NCI-H1436 (cell line): ENCODE measurements at regions not wholly inside any gene's neighbourhood (a gene's known extent, or its start where the extent isn't known, plus 50 kb on each side); places are given as distances from the start of the nearest gene placed in this dataset.
"Not testable (repeated sequence)": the region's sequence is repeated elsewhere in the genome, so short reads cannot be mapped to it uniquely, and the experiment has no call there.

ENCODE experiments used
- DNase-seq: peaks from one replicate; lab custom pipeline; 2025; lab: John Stamatoyannopoulos, UW

- no peak for DNase-seq
Observed at GRCh38 chr5:74461251-74461650, 179.3 kb downstream of the ENC1 start.

- DNase-seq: no peak
Observed at GRCh38 chr5:74460694-74461093, 179.8 kb downstream of the ENC1 start.

DNA sequence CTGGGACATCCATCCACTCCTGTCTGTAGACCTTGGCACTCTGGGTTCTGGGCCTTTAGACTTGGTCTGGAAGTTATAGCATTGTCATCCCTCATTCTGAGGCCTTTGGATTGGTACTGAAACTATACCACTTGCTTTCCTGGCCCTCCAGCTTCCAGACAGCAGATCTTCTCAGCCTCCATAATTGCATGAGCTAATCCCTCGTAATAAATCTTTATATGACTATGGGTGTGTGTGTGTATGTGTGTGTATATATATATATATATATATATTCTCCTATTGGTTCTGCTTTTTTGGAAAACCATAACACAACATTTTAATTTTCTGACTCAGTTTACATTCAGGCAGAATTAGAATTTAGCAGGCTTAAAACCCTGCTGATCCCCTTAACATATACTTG lies 180.5 kb downstream of the ENC1 start:
- DNase-seq: no peak

DNA sequence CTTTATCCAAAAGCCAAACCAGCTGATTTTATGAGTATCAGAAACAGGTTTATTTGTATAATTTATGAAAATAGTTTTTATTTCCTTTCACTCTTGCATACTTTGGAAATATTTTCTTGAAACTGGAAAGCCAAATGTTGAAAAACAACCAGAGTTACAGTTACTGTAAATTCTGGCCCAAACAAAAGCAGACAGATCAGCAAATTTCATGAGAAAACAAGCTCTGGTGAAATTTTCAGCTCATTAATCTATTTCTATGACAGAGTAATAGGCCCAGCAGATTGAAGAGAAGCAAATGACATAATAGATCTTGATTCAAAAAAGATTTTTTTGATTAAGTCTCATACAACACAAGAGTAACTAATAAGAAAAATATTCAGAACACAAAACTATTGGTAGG lies 182.7 kb downstream of the ENC1 start:
- DNase-seq: no peak

DNA sequence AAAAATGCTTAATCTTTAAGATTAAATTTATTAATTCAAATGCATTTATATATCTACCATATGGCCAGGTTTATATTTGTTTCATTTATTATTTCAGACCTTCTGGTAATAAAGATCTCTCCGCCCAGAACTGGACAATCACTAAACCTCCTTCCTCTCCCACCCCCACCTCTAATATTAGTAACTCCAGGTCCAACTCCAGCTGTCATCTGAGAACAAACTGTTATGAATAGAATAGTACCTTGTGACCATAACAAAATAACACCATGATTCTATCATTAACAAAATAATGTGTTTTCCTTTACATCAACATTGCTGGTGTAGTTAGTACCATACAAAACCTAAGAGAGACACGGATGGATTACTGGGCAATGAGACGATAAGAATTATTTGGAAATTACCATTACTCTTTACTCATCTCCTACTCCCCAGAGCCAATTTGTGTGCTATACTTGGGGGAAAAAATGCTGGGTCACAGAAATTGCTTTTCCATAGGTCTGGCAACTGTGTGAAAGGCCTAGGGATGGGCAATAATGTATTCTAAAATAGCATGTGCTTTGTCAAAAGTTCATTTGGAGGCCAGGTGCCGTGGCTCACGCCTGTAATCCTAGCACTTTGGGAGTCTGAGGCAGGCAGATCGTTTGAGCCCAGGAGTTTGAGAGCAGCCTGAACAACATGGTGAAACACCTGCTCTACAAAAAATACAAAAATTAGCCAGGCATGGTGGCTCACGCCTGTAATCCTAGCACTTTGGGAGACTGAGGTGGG lies 186.1 kb downstream of the ENC1 start:
- no peak for DNase-seq

DNA sequence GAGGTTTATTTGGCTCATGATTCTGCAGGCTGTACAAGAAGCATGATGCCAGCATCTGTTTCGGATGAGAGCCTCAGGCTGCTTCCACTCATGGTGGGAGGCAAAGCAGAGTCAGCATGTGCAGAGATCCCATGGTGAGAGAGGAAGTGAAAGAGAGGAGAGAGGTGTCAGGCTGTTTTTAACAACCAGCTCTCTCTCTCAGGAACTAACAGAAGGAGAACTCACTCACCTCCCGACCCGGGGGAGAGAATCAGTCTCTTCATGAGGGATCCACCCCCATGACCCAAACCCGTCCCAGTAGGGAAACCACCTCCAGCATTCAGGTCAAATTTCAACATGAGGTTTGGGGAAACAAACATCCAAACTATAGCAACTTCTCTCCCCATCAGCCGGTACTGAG lies 187.7 kb downstream of the ENC1 start:
- DNase-seq: no peak

DNA sequence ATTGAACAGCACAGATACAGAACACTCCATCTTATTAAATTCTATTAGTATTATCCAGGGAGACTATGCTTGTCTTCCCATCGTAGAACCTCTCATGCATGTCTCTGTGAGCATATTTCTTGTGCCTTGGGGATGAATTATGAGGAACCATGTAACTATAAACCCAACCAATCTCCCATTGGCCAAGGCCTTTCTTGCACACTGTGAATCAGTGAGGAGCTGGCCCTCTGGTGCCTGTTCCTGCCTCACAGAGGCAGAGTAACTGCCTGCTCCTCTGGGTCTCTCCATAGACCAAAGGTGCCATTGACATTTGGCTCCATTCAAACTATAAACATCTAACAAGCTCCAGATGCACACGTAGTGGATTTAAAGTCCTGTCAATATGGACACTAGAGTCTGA lies 190.4 kb downstream of the ENC1 start:
- DNase-seq: no peak

DNA sequence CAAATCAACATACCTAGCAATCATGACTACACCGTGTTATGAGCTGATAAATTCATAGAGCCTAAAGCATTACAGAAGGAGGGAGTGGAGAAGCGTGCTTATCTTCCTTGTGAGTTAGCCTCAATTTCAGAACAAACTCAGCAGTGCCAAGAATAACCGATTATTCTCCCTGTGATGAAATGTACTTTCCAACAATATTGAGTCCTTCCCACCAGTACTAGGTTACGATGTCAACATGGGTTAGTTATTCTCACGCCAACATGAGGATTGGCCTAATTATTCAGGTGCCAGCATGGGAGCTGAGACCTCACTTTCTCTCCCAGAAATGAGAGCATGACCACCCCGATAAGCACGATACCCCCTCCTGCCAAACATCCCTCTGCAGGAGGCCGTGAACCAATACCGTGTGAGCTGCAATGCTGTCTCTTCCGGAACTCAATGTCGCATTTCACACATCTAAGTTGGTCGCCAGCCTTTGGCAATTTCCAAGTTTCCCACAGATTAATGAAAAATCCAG lies 193.7 kb downstream of the ENC1 start:
- DNase-seq: no peak

DNA sequence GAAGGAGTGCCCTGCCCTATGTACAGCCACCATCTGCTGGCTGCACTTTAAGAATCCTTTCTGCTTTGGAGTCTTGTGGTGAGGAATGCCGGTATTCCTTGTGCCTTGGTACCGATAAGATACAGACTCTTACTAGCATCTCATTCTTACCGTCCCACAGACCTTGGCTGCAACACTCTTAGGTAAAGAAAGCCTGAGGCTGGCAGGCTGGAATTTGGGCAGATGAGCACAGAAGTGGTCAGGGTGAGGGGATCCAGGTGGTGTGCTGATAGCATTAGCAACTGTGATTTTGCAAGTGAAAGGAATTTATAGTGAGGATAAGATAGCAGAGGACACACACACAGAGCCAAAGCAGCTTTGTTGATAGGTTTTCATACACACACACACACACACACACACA lies 198.1 kb downstream of the ENC1 start:
- DNase-seq: no peak

GRCh38 chr5:74441616-74442015 lies 198.9 kb downstream of the ENC1 start:
- DNase-seq: no peak

DNA sequence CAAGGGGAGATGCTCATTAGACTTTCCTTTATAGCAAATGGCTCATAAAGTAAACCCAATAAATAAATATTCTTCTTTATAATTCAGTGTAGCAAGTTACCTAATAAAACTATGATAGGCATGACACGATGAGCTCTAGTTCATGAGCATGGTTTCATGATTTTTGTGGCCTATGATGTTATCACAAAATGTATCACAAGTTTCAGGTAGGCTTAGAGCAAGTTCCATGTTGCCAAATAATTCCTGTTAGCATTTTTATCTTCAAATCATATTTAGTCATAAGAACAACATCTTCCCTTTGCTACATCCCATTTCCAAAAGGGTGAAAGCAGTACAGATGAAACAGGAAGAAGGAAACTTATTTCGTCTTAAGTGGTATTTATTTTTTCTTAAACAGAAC lies 200.2 kb downstream of the ENC1 start:
- DNase-seq: no peak

DNA sequence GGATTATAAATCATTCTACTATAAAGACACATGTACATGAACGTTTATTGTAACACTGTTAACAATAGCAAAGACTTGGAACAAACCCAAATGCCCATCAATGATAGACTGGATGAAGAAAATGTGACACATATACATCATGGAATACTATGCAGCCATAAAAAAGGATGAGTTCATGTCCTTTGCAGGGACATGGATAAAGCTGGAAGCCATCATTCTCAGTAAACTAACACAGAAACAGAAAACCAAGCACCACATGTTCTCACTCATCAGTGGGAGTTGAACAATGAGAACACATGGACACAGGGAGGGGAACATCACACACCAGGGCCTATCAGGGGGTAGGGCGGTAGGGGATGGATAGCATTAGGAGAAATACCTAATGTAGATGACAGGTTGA lies 202.7 kb downstream of the ENC1 start:
- not testable (repeated sequence) for DNase-seq

DNA sequence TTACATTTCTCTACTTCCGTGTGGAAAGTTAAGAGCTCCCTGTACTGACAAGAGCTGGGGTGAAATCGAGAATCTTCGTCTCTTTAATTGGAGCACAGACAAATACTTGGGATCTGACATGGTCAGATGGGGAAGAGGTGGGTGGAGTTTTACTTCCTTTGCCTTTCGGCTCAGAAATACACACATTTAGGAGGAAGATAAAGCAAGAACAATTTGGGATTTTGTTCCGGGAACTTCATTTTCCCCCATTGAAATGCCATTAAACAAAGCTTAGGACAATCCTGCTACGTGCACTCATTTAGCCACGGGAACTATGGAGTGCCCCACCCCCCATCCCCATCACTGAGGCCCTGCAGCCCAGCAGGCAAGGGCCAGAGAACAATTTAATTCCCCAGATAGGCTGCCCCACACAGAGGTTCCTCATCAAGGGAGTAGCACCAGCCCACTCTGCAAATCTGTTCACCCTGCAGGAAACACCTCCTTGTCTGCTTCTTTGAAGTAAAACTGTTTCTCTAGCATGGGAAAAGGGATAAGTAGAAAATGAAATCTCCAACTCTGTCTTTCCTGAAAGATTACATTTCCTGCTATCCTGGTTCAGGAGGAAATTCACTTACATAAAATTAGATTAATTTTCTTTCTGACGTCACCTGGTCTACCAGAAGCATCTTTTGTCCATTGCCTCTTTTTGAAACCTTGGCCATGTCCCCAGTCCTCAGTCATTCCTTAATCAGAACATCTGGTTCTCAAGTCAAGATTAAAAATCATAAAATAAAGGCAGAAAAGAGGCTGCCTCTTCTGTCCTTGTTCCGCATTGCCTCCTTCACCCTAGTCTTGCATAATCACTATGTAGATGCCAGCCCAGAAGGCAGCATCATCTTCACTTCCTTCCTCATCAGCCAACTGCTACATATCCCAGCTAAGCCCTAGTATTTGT lies 206.4 kb downstream of the ENC1 start:
- no peak for DNase-seq

- DNase-seq: no peak
Observed at GRCh38 chr5:74433255-74433895, 207.2 kb downstream of the ENC1 start.

- no peak for DNase-seq
Observed at GRCh38 chr5:74432721-74433120, 207.8 kb downstream of the ENC1 start.

- DNase-seq: no peak
Observed at GRCh38 chr5:74432216-74432615, 208.3 kb downstream of the ENC1 start.

GRCh38 chr5:74431290-74431669 lies 209.2 kb downstream of the ENC1 start:
- no peak for DNase-seq

DNA sequence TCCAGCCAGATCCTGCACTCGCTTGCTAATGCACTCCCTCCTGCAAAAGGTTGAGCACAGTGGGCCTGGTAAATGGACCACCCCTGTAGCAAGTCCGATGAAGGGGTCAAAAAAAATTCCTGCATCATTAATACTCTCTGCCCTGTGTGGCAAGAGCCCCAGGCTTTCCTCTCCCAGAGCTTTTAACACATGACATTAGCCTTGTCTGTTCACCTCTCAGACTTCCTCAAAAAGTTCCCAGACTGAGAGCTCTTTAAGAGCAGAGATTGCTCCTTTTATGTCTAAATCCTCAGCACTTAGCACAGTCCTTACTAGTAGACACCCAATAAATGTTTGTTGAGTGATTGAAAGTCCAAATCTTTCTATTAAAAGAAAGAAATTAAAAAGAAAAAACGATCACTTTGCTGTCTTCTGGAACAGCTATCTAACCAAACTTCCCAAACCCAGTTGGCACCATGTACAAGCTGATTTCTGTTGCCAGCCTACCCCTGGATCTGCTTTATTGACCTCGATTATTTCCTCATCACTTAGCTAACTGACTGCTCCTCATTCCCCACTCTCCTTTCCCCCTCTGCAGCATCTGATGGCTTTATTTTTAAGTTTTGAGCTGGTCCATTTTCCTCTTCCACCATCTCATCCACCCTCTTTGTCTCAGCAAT lies 209.8 kb downstream of the ENC1 start:
- no peak for DNase-seq

GRCh38 chr5:74429495-74429894 lies 211.0 kb downstream of the ENC1 start:
- DNase-seq: no peak

DNA sequence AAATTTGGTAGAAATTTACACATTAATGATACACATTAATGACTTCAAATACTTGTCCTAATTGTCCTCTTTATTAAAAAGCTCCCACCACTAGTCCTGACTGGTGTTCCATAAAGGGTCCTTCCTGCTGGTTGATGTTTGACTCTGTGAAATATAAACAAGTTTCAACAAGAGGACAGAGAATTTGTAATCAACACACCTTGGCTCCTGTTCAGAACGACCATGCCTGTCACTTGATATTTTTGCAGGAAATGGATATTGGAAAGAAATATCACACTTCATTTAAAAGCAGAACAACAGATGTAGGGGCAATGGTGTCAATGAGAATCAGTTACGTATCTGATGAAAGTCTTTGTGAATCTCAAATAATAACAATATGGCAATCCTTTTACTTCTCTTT lies 211.7 kb downstream of the ENC1 start:
- DNase-seq: no peak

- DNase-seq: no peak
Observed at GRCh38 chr5:74428275-74428674, 212.3 kb downstream of the ENC1 start.

DNA sequence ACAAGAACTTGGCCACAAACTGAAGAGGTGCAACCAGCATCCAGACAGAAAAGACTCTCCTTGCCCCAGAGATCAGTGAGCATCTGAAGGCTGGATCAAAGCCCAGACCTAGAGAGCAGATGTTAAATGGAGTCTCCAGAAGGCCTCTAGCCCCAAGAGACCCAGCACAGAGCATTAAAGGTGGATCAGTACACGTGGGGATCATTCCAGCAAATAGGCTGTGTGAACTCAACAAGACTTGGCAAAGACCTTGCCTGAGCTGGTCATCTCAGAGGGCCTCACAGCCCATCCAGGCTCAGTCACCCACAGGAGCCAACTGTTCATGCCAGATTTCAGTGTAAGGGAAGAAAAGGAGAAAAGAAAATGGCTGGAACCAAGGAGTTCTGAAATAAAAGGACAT lies 214.0 kb downstream of the ENC1 start:
- no peak for DNase-seq
